IMR-90 (cell line): ENCODE measurements at regions not wholly inside any gene's neighbourhood (a gene's known extent, or its start where the extent isn't known, plus 50 kb on each side); places are given as distances from the start of the nearest gene placed in this dataset.

Source experiments
- ATAC-seq: fragments of 200-7000 bp; cut with Tn5 transposase; 2 replicates; pipeline ENCODE4 v1.9.1; 2020; ENCODE audit warnings: low read depth, mild to moderate bottlenecking, moderate library complexity
- BruUV-seq: library from RNA; stranded (reverse); fragments of 400-500 nt; replicated peaks from 2 replicates; lab custom pipeline; 2021; lab: Mats Ljungman, UMichigan
- CTCF ChIA-PET: fragments of 300-600 bp; formaldehyde crosslinking; extraction: SDS; loops from one replicate; lab custom pipeline; 2021; ENCODE audit warnings: antibody characterized with exemption; lab: Yijun Ruan, JAX
- POLR2A ChIA-PET: fragments of 300-600 bp; sonication (Branson Sonifier 250); formaldehyde crosslinking; loops from one replicate; lab custom pipeline; 2022; ENCODE audit warnings: antibody characterized with exemption; ENCODE audit not compliant: unreplicated experiment; lab: Charles Lee
- DNase-seq: peaks from one replicate; pipeline ENCODE4 v3.0.0; 2013
- H2AFZ ChIP-seq: replicated peaks from 2 replicates; pipeline ENCODE3; 2013; ENCODE audit warnings: low read length, mild to moderate bottlenecking; ENCODE audit not compliant: poor library complexity
- H2AK5ac ChIP-seq: 2 replicates; pipeline ENCODE4 v1.6.1; 2013; ENCODE audit warnings: low read depth, low read length, inconsistent platforms
- H2AK9ac ChIP-seq: replicated peaks from 2 replicates; pipeline ENCODE3; 2013; ENCODE audit warnings: mild to moderate bottlenecking, low read depth, low read length, moderate library complexity; ENCODE audit not compliant: poor library complexity
- H2BK120ac ChIP-seq: 2 replicates; pipeline ENCODE4 v1.6.1; 2013; ENCODE audit warnings: low read depth, low read length, inconsistent platforms
- H2BK15ac ChIP-seq: 3 replicates; pipeline ENCODE4 v1.6.1; 2013; ENCODE audit warnings: low read depth, low read length, inconsistent platforms
- H2BK20ac ChIP-seq: 2 replicates; pipeline ENCODE4 v1.6.1; 2013; ENCODE audit warnings: low read depth, mild to moderate bottlenecking, inconsistent platforms, low read length, moderate library complexity
- H2BK5ac ChIP-seq: 2 replicates; pipeline ENCODE4 v1.6.1; 2013; ENCODE audit warnings: mild to moderate bottlenecking, low read depth, low read length, inconsistent platforms; ENCODE audit not compliant: poor library complexity, severe bottlenecking
- H3K14ac ChIP-seq: replicated peaks from 2 replicates; pipeline ENCODE4 v1.6.1; 2013; ENCODE audit warnings: low read depth, low read length, inconsistent platforms
- H3K18ac ChIP-seq: 2 replicates; pipeline ENCODE4 v1.6.1; 2013; ENCODE audit warnings: low read depth, low read length, control low read depth
- H3K23ac ChIP-seq: 2 replicates; pipeline ENCODE4 v1.6.1; 2013; ENCODE audit warnings: low read depth, low read length, inconsistent platforms
- H3K27ac ChIP-seq: 2 replicates; pipeline ENCODE4 v1.5.1; 2013; ENCODE audit warnings: mild to moderate bottlenecking, control low read depth, low read length; ENCODE audit not compliant: insufficient read depth
- H3K27me3 ChIP-seq: 2 replicates; pipeline ENCODE4 v1.6.1; 2013; ENCODE audit warnings: low read length; ENCODE audit not compliant: control insufficient read depth, insufficient read depth
- H3K36me3 ChIP-seq: 2 replicates; pipeline ENCODE4 v1.6.1; 2013; ENCODE audit warnings: low read length, mixed read lengths; ENCODE audit not compliant: control insufficient read depth, insufficient read depth
- H3K4ac ChIP-seq: 2 replicates; pipeline ENCODE4 v1.6.1; 2013; ENCODE audit warnings: low read depth, low read length, inconsistent platforms
- H3K4me1 ChIP-seq: 2 replicates; pipeline ENCODE4 v1.6.1; 2013; ENCODE audit warnings: low read length, mixed read lengths; ENCODE audit not compliant: control insufficient read depth, insufficient read depth
- H3K4me2 ChIP-seq: 2 replicates; pipeline ENCODE4 v1.6.1; 2013; ENCODE audit warnings: low read depth, mild to moderate bottlenecking, control low read depth, low read length, moderate library complexity
- H3K4me3 ChIP-seq: 2 replicates; pipeline ENCODE4 v1.5.1; 2013; ENCODE audit warnings: low read depth, mild to moderate bottlenecking, control low read depth, low read length, moderate library complexity; ENCODE audit not compliant: insufficient read depth
- H3K56ac ChIP-seq: 2 replicates; pipeline ENCODE4 v1.6.1; 2013; ENCODE audit warnings: low read length, inconsistent platforms; ENCODE audit not compliant: insufficient read depth; ENCODE audit errors: extremely low read depth
- H3K79me1 ChIP-seq, 2 experiments: 2 replicates each; pipeline ENCODE4 v1.6.1; 2013; ENCODE audit warnings: low read length in 2 of 2, inconsistent platforms in 1 of 2, low read depth in 1 of 2
- H3K9ac ChIP-seq: 2 replicates; pipeline ENCODE4 v1.6.1; 2013; ENCODE audit warnings: low read depth, low read length, control low read depth
- H3K9me1 ChIP-seq: 2 replicates; pipeline ENCODE4 v1.6.1; 2013; ENCODE audit warnings: low read length, inconsistent platforms; ENCODE audit not compliant: insufficient read depth
- H3K9me3 ChIP-seq: 2 replicates; pipeline ENCODE4 v1.6.1; 2013; ENCODE audit warnings: low read length; ENCODE audit not compliant: control insufficient read depth, insufficient read depth
- H4K20me1 ChIP-seq: 2 replicates; pipeline ENCODE4 v1.6.1; 2013; ENCODE audit warnings: low read length, inconsistent platforms; ENCODE audit not compliant: insufficient read depth
- H4K5ac ChIP-seq: 2 replicates; pipeline ENCODE4 v1.6.1; 2013; ENCODE audit warnings: mild to moderate bottlenecking, low read depth, low read length, control low read depth
- H4K8ac ChIP-seq, 2 experiments: 2 replicates each; pipeline ENCODE4 v1.6.1; 2013; ENCODE audit warnings: low read depth in 2 of 2, low read length in 2 of 2, control low read depth in 1 of 2, inconsistent platforms in 1 of 2
- H4K91ac ChIP-seq: 2 replicates; pipeline ENCODE4 v1.6.1; 2013; ENCODE audit warnings: low read depth, low read length, inconsistent platforms; ENCODE audit not compliant: insufficient read depth
- MAFK ChIP-seq: IDR thresholded peaks from 2 replicates; pipeline ENCODE4 v1.6.1; 2012; ENCODE audit warnings: low read depth, low read length, improper control_type of control experiment
- dilution Hi-C: fragments of 300-500 bp; cut with HindIII; formaldehyde crosslinking; loops from one replicate; pipeline ENCODE4 v1.14.3; 2018; ENCODE audit warnings: low sequenced_read_pairs; ENCODE audit not compliant: unreplicated experiment
- in situ Hi-C: fragments of 300-500 bp; cut with MboI; formaldehyde crosslinking; loops from 3 replicates; pipeline ENCODE4 v1.14.3; 2019; ENCODE audit warnings: low sequenced_read_pairs, inconsistent platforms, mixed read lengths
- intact Hi-C: fragments of 100-400 bp; cut with micrococcal nuclease; formaldehyde crosslinking; loops from 2 replicates; pipeline ENCODE4 v1.10.0; 2022

GRCh38 chr11:16460508-16460907 is 104.2 kb upstream of the SOX6 start:
- Histone ChIP-seq H2BK15ac (no peak overlapping the region), H3K23ac (no peak overlapping the region), H3K9ac (no peak overlapping the region), H3K56ac (no peak overlapping the region), H3K4me2 (no peak overlapping the region), H3K9me3 (no peaks in the 10 kb centered on the region), H2BK20ac (no peak overlapping the region), H2AK5ac (no peak overlapping the region), H3K27me3 (no peaks in the 10 kb centered on the region), H3K27ac (no peak overlapping the region), H4K5ac (no peak overlapping the region), H2AFZ (no peak overlapping the region), H3K36me3 (0 out of 2 replicates have a peak, but pooled peaks cover 1% of the 10 kb centered on the region), H3K4ac (no peak overlapping the region), H4K8ac (no peak overlapping the region), H3K9me1 (0 out of 2 replicates have a peak, but pooled peaks cover 2% of the 10 kb centered on the region), H2BK120ac (no peak overlapping the region), H2BK5ac (no peak overlapping the region), H3K14ac (no peak overlapping the region), H3K4me3 (no peak overlapping the region), H3K18ac (no peak overlapping the region), H3K4me1 (0 out of 2 replicates have a peak, but pooled peaks cover 2% of the 10 kb centered on the region), H3K79me1 (peaks cover 0 to 5% of the 10 kb centered on the region in 2 experiments; a peak in 1 of 4 replicates), H4K91ac (no peak overlapping the region), H2AK9ac (no peak overlapping the region), H4K20me1 (no peaks in the 10 kb centered on the region)
- ATAC-seq, result no peak
- dilution Hi-C loops, result no loop called here
- ChIA-PET CTCF (no interaction called here), POLR2A (interaction anchor here (0.5 kb wide), 1 partner anchor 78 kb away, joined by 5 read pairs; no protein-coding TSS in a partner anchor)
- in situ Hi-C loops, result no loop called here
- DNase-seq, result no peak
- TF ChIP-seq MAFK, result no peak
- BruUV-seq, result no TSS peak
- intact Hi-C loops, result no loop called here
